Loucy (cell line): ENCODE measurements at regions not wholly inside any gene's neighbourhood (a gene's known extent, or its start where the extent isn't known, plus 50 kb on each side); places are given as distances from the start of the nearest gene placed in this dataset.

Source experiments
- H2AFZ ChIP-seq: fragments of 200-600 bp; sonication (generic); 2 replicates; pipeline ENCODE4 v1.6.0; 2016; ENCODE audit warnings: antibody characterized with exemption, mild to moderate bottlenecking, low read length, moderate library complexity
- H3F3A ChIP-seq: fragments of 200-600 bp; 2 replicates; pipeline ENCODE4 v1.6.0; 2016; ENCODE audit warnings: antibody characterized with exemption, low read depth, mild to moderate bottlenecking
- H3K27me3 ChIP-seq: fragments of 200-600 bp; sonication (generic); 2 replicates; pipeline ENCODE4 v1.6.1; 2014; ENCODE audit warnings: low read length, mild to moderate bottlenecking; ENCODE audit not compliant: insufficient read depth, poor library complexity, severe bottlenecking
- H3K36me3 ChIP-seq: fragments of 200-600 bp; sonication (generic); 2 replicates; pipeline ENCODE4 v1.6.1; 2016; ENCODE audit warnings: low read length; ENCODE audit not compliant: insufficient read depth
- H3K4me1 ChIP-seq: fragments of 200-600 bp; sonication (generic); 2 replicates; pipeline ENCODE4 v1.5.1; 2014; ENCODE audit warnings: low read length, mild to moderate bottlenecking; ENCODE audit not compliant: insufficient read depth, poor library complexity, severe bottlenecking
- H3K4me2 ChIP-seq: fragments of 200-600 bp; sonication (generic); 2 replicates; pipeline ENCODE4 v1.6.0; 2014; ENCODE audit warnings: antibody characterized with exemption, low read length, low read depth, mild to moderate bottlenecking; ENCODE audit not compliant: poor library complexity, severe bottlenecking
- H3K4me3 ChIP-seq: fragments of 200-600 bp; sonication (generic); 2 replicates; pipeline ENCODE4 v1.5.1; 2014; ENCODE audit warnings: low read length, mild to moderate bottlenecking, mixed read lengths; ENCODE audit not compliant: poor library complexity, severe bottlenecking
- H3K79me2 ChIP-seq: fragments of 200-600 bp; sonication (generic); 2 replicates; pipeline ENCODE4 v1.6.1; 2014; ENCODE audit warnings: low read length; ENCODE audit not compliant: insufficient read depth
- H3K9ac ChIP-seq: fragments of 200-600 bp; sonication (generic); 2 replicates; pipeline ENCODE4 v1.6.0; 2014; ENCODE audit warnings: mild to moderate bottlenecking, low read depth, low read length, moderate library complexity; ENCODE audit not compliant: poor library complexity, severe bottlenecking
- H3K9me2 ChIP-seq: fragments of 200-600 bp; sonication (generic); replicated peaks from 2 replicates; pipeline ENCODE4 v1.6.1; 2016; ENCODE audit warnings: low read depth, low read length, mixed read lengths
- H3K9me3 ChIP-seq: fragments of 200-600 bp; sonication (generic); 2 replicates; pipeline ENCODE4 v1.6.1; 2014; ENCODE audit warnings: mild to moderate bottlenecking, antibody characterized with exemption, low read length, low read depth; ENCODE audit not compliant: insufficient read depth
- H4K20me1 ChIP-seq: fragments of 200-600 bp; sonication (generic); 2 replicates; pipeline ENCODE4 v1.6.0; 2014; ENCODE audit warnings: antibody characterized with exemption, low read length, mild to moderate bottlenecking; ENCODE audit not compliant: insufficient read depth, poor library complexity, severe bottlenecking
- CTCF ChIP-seq: fragments of 200-600 bp; sonication (generic); conservative IDR thresholded peaks from 2 replicates; pipeline ENCODE4 v1.5.1; 2014; ENCODE audit warnings: mild to moderate bottlenecking, antibody characterized with exemption, low read length
- EZH2phosphoT487 ChIP-seq: fragments of 200-600 bp; IDR thresholded peaks from 2 replicates; pipeline ENCODE4 v1.6.1; 2018; ENCODE audit warnings: antibody characterized with exemption, mild to moderate bottlenecking, moderate library complexity, borderline replicate concordance

GRCh38 chr15:62228604-62229003 lies 63.5 kb upstream of the C2CD4B start:
- H2AFZ ChIP-seq: no peak overlapping the region
- no peaks in the 10 kb centered on the region for H3K9me2 ChIP-seq
- H3K36me3 ChIP-seq: no peaks in the 10 kb centered on the region
- no peaks in the 10 kb centered on the region for H3F3A ChIP-seq
- H3K9me3 ChIP-seq: no peaks in the 10 kb centered on the region
- no peak overlapping the region for H3K4me3 ChIP-seq
- no peak overlapping the region for H3K4me2 ChIP-seq
- TF ChIP-seq CTCF (no peak), EZH2phosphoT487 (no peak)
- H4K20me1 ChIP-seq: no peaks in the 10 kb centered on the region
- no peak overlapping the region for H3K9ac ChIP-seq
- H3K79me2 ChIP-seq: no peaks in the 10 kb centered on the region
- no peaks in the 10 kb centered on the region for H3K27me3 ChIP-seq
- H3K4me1 ChIP-seq: no peaks in the 10 kb centered on the region

GRCh38 chr15:62231856-62232255 lies 66.8 kb upstream of the C2CD4B start:
- TF ChIP-seq CTCF (no peak), EZH2phosphoT487 (no peak)
- Histone ChIP-seq H3K27me3 (no peaks in the 10 kb centered on the region), H3K4me3 (no peak overlapping the region), H3K9me2 (no peaks in the 10 kb centered on the region), H2AFZ (no peak overlapping the region), H3K79me2 (no peaks in the 10 kb centered on the region), H3F3A (no peaks in the 10 kb centered on the region), H3K9ac (no peak overlapping the region), H4K20me1 (no peaks in the 10 kb centered on the region), H3K36me3 (no peaks in the 10 kb centered on the region), H3K4me1 (no peaks in the 10 kb centered on the region), H3K9me3 (no peaks in the 10 kb centered on the region), H3K4me2 (no peak overlapping the region)

GRCh38 chr15:62240121-62241096 lies 75.3 kb upstream of the C2CD4B start:
- TF ChIP-seq EZH2phosphoT487 (no peak), CTCF (no peak)
- H2AFZ ChIP-seq: no peak overlapping the region
- no peaks in the 10 kb centered on the region for H3K36me3 ChIP-seq
- no peaks in the 10 kb centered on the region for H3F3A ChIP-seq
- no peak overlapping the region for H3K4me2 ChIP-seq
- no peaks in the 10 kb centered on the region; the same call in 1 of the 2 replicates for H3K9me3 ChIP-seq
- H3K79me2 ChIP-seq: no peaks in the 10 kb centered on the region
- no peaks in the 10 kb centered on the region for H3K4me1 ChIP-seq
- H4K20me1 ChIP-seq: no peaks in the 10 kb centered on the region
- no peaks in the 10 kb centered on the region for H3K27me3 ChIP-seq
- H3K9me2 ChIP-seq: no peaks in the 10 kb centered on the region
- no peak overlapping the region for H3K4me3 ChIP-seq
- H3K9ac ChIP-seq: no peak overlapping the region
